K562 (cell line): ENCODE measurements at regions not wholly inside any gene's neighbourhood (a gene's known extent, or its start where the extent isn't known, plus 50 kb on each side); places are given as distances from the start of the nearest gene placed in this dataset.

ENCODE experiments used
- ATAC-seq: fragments of 200-7000 bp; cut with Tn5 transposase; 3 replicates; pipeline ENCODE4 v1.9.1; 2020; ENCODE audit warnings: moderate library complexity
- BruUV-seq: library from RNA; stranded (reverse); fragments of 400-500 nt; replicated peaks from 2 replicates; lab custom pipeline; 2021; lab: Mats Ljungman, UMichigan
- CTCF ChIA-PET: fragments of 300-600 bp; formaldehyde crosslinking; extraction: SDS; loops from one replicate; lab custom pipeline; 2021; ENCODE audit warnings: low intra/inter-chr PET ratio; lab: Yijun Ruan, JAX
- POLR2A ChIA-PET: fragments of 300-600, 350-650 bp; sonication (Branson Sonifier 250); formaldehyde crosslinking; extraction: SDS; loops from one replicate; lab custom pipeline; 2021; ENCODE audit warnings: antibody characterized with exemption, inconsistent platforms; lab: Yijun Ruan, JAX
- DNase-seq, 4 experiments: peaks; one replicate each; pipeline versions ENCODE4 v3.0.0 to v3.0.0-alpha.2; 2011 to 2018; ENCODE audit warnings: low spot score in 3 of 4, mixed read lengths in 3 of 4; ENCODE audit errors: extremely low read depth in 1 of 4
- FAIRE-seq: peaks from 2 replicates; lab custom pipeline; 2011; peaks lifted over from hg19 to GRCh38; lab: Jason Lieb, UNC
- H2AFZ ChIP-seq: 2 replicates; pipeline ENCODE4 v1.6.0; 2011; ENCODE audit warnings: low read depth, low read length, control low read depth, inconsistent platforms
- H3K27ac ChIP-seq: fragments of 200-600 bp; 3 replicates; pipeline ENCODE4 v1.8.0; 2011; ENCODE audit warnings: low read depth, mild to moderate bottlenecking, control low read depth, inconsistent platforms, low read length, moderate library complexity, mixed read lengths; ENCODE audit errors: extremely low read depth
- H3K27me3 ChIP-seq, 2 experiments: fragments of 300-600 bp in 1 of 2; 2 replicates in 1 of 2; 3 replicates in 1 of 2; pipeline versions ENCODE4 v1.6.0 to v1.8.0; 2011; ENCODE audit warnings: inconsistent platforms in 2 of 2, low read length in 2 of 2, mild to moderate bottlenecking in 1 of 2, mixed read lengths in 1 of 2, moderate library complexity in 1 of 2; ENCODE audit not compliant: control insufficient read depth in 2 of 2, insufficient read depth in 2 of 2
- H3K36me3 ChIP-seq: fragments of 300-600 bp; 3 replicates; pipeline ENCODE4 v1.8.0; 2011; ENCODE audit warnings: mild to moderate bottlenecking, low read length, inconsistent platforms; ENCODE audit not compliant: control insufficient read depth, insufficient read depth
- H3K4me1 ChIP-seq, 2 experiments: fragments of 200-600 bp in 1 of 2; replicated peaks in 1 of 2; 2 replicates in 1 of 2; 3 replicates in 1 of 2; pipeline versions ENCODE4 v1.5.1 to v1.8.0; 2011; ENCODE audit warnings: inconsistent platforms in 2 of 2, low read length in 2 of 2, mild to moderate bottlenecking in 1 of 2, mixed read lengths in 1 of 2, moderate library complexity in 1 of 2; ENCODE audit not compliant: control insufficient read depth in 2 of 2, insufficient read depth in 2 of 2
- H3K4me2 ChIP-seq: 2 replicates; pipeline ENCODE4 v1.6.1; 2011; ENCODE audit warnings: low read length, control low read depth, inconsistent platforms, mixed read lengths; ENCODE audit not compliant: insufficient read depth
- H3K4me3 ChIP-seq: fragments of 200-600 bp; sonication (generic), shearing (Covaris generic); 2 replicates; pipeline ENCODE4 v1.5.1; 2016; ENCODE audit warnings: control low read depth, inconsistent platforms
- H3K79me2 ChIP-seq: fragments of 200-600 bp; 3 replicates; pipeline ENCODE4 v1.8.0; 2011; ENCODE audit warnings: low read length, inconsistent platforms; ENCODE audit not compliant: control insufficient read depth, insufficient read depth
- H3K9ac ChIP-seq, 2 experiments: 2 replicates each; pipeline versions ENCODE4 v1.6.0 to v1.6.1; 2011; ENCODE audit warnings: low read depth in 2 of 2, low read length in 2 of 2, control low read depth in 1 of 2, inconsistent platforms in 1 of 2, mild to moderate bottlenecking in 1 of 2, mixed read lengths in 1 of 2; ENCODE audit not compliant: insufficient read depth in 1 of 2
- H3K9me1 ChIP-seq: one replicate; pipeline ENCODE4 v1.6.0; 2011; ENCODE audit warnings: inconsistent platforms, mild to moderate bottlenecking, low read length, moderate library complexity; ENCODE audit not compliant: control insufficient read depth, insufficient read depth
- H3K9me3 ChIP-seq: replicated peaks from 2 replicates; pipeline ENCODE4 v1.5.1; 2011; ENCODE audit warnings: low read depth, low read length, inconsistent platforms; ENCODE audit not compliant: control insufficient read depth, insufficient read depth
- H4K20me1 ChIP-seq: replicated peaks from 2 replicates; pipeline ENCODE4 v1.6.1; 2011; ENCODE audit warnings: low read length, inconsistent platforms, mixed read lengths; ENCODE audit not compliant: control insufficient read depth, insufficient read depth
- EP400 ChIP-seq: fragments of 450-650 bp; IDR thresholded peaks from 2 replicates; pipeline ENCODE4 v1.6.1; 2017; ENCODE audit warnings: antibody characterized with exemption, mild to moderate bottlenecking, moderate library complexity
- FOSL1 ChIP-seq: fragments of 200-800 bp; sonication (Bioruptor generic); conservative IDR thresholded peaks from 2 replicates; pipeline ENCODE4 v1.6.1; 2016; ENCODE audit warnings: missing genetic modification characterization, missing compliant biosample characterization
- GTF2A2 ChIP-seq: IDR thresholded peaks from 2 replicates; pipeline ENCODE4 v1.6.1; 2016; ENCODE audit warnings: mild to moderate bottlenecking, missing genetic modification characterization, missing compliant biosample characterization
- HDAC3 ChIP-seq: fragments of 450-650 bp; IDR thresholded peaks from 2 replicates; pipeline ENCODE4 v1.6.1; 2018; ENCODE audit warnings: borderline replicate concordance, mild to moderate bottlenecking, moderate library complexity; ENCODE audit not compliant: partially characterized antibody
- HNRNPK ChIP-seq: fragments of 200-400 bp; formaldehyde crosslinking; IDR thresholded peaks from one replicate; pipeline ENCODE4 v1.6.1; 2018; ENCODE audit warnings: mild to moderate bottlenecking, low read depth, low read length; ENCODE audit not compliant: poor library complexity, severe bottlenecking
- IRF2 ChIP-seq: sonication (generic); formaldehyde crosslinking; IDR thresholded peaks from 2 replicates; pipeline ENCODE4 v1.8.1; 2022; ENCODE audit warnings: mild to moderate bottlenecking, missing genetic modification reagents
- LCOR ChIP-seq: sonication (generic); formaldehyde crosslinking; IDR thresholded peaks from 2 replicates; pipeline ENCODE4 v1.8.0; 2022; ENCODE audit warnings: mild to moderate bottlenecking, missing genetic modification reagents
- MEIS2 ChIP-seq: fragments of 450-650 bp; IDR thresholded peaks from 2 replicates; pipeline ENCODE4 v1.6.1; 2014; ENCODE audit warnings: mild to moderate bottlenecking; ENCODE audit not compliant: partially characterized antibody
- NFATC3 ChIP-seq: fragments of 450-650 bp; IDR thresholded peaks from 2 replicates; pipeline ENCODE4 v1.6.1; 2017; ENCODE audit warnings: mild to moderate bottlenecking
- NR4A1 ChIP-seq, 2 experiments: fragments of 250-450 bp in 1 of 2; fragments of 450-650 bp in 1 of 2; sonication (Bioruptor Pico) in 1 of 2; IDR thresholded peaks; 2 replicates each; pipeline versions ENCODE4 v1.4.0 to v1.6.1; 2016 to 2020; ENCODE audit warnings: mild to moderate bottlenecking in 2 of 2, missing compliant biosample characterization in 1 of 2, missing genetic modification characterization in 1 of 2, moderate library complexity in 1 of 2
- PCBP2 ChIP-seq: fragments of 200-400 bp; formaldehyde crosslinking; IDR thresholded peaks from 2 replicates; pipeline ENCODE4 v1.6.1; 2018; ENCODE audit warnings: low read length, low read depth, mild to moderate bottlenecking, moderate library complexity; ENCODE audit not compliant: poor library complexity, severe bottlenecking
- RBBP5 ChIP-seq: fragments of 200-600 bp; sonication (generic); IDR thresholded peaks from 2 replicates; pipeline ENCODE4 v1.6.1; 2012; ENCODE audit warnings: borderline replicate concordance, mild to moderate bottlenecking, low read length, control low read depth, inconsistent platforms; ENCODE audit not compliant: insufficient read depth, poor library complexity, severe bottlenecking
- RBM39 ChIP-seq: fragments of 200-400 bp; formaldehyde crosslinking; optimal IDR thresholded peaks from 2 replicates; pipeline ENCODE3; 2018; ENCODE audit warnings: low read depth, low read length
- SMAD3 ChIP-seq: fragments of 450-650 bp; formaldehyde crosslinking; conservative IDR thresholded peaks from 2 replicates; pipeline ENCODE4 v1.4.0; 2020; ENCODE audit warnings: mild to moderate bottlenecking
- SRF ChIP-seq, 2 experiments: fragments of 250-450, 450-650 bp in 1 of 2; sonication (Bioruptor Pico) in 1 of 2; sonication (generic) in 1 of 2; formaldehyde crosslinking; IDR thresholded peaks; 2 replicates each; pipeline versions ENCODE4 v1.5.0 to v1.5.1; 2020 to 2022; ENCODE audit warnings: mild to moderate bottlenecking in 1 of 2, missing genetic modification reagents in 1 of 2
- ZNF24 ChIP-seq: fragments of 450-650 bp; IDR thresholded peaks from 2 replicates; pipeline ENCODE4 v1.6.1; 2016
- WGBS: fragments of 100-300 bp; shearing (Covaris generic); methylation state at CpG from one replicate; pipeline ENCODE4 v1.1.6; 2016; ENCODE audit warnings: low coverage, mixed read lengths; ENCODE audit not compliant: insufficient coverage; ENCODE audit errors: missing lambda C conversion rate; 5-methylcytosine and 5-hydroxymethylcytosine counted together
- in situ Hi-C: fragments of 300-500 bp; cut with MboI; formaldehyde crosslinking; loops from 4 replicates; pipeline ENCODE4 v1.15.0; 2018; ENCODE audit warnings: inconsistent platforms, mixed read lengths
- intact Hi-C: fragments of 100-400 bp; cut with micrococcal nuclease; formaldehyde crosslinking; loops from 2 replicates; pipeline ENCODE4 v1.14.2; 2022
- TF ChIP-seq, protein P1 (sequence below): sonication (generic); formaldehyde crosslinking; IDR thresholded peaks from 2 replicates; pipeline ENCODE4 v1.8.1; 2023; ENCODE audit warnings: mild to moderate bottlenecking, missing genetic modification reagents
- TF ChIP-seq, protein P2 (sequence below): fragments of 250-450 bp; sonication (Bioruptor Pico); IDR thresholded peaks from 2 replicates; pipeline ENCODE4 v1.8.0; 2021; ENCODE audit warnings: mild to moderate bottlenecking, moderate library complexity
- TF ChIP-seq, protein P3 (sequence below): sonication (generic); formaldehyde crosslinking; IDR thresholded peaks from 2 replicates; pipeline ENCODE4 v1.8.0; 2023; ENCODE audit warnings: mild to moderate bottlenecking, missing genetic modification reagents

DNA sequence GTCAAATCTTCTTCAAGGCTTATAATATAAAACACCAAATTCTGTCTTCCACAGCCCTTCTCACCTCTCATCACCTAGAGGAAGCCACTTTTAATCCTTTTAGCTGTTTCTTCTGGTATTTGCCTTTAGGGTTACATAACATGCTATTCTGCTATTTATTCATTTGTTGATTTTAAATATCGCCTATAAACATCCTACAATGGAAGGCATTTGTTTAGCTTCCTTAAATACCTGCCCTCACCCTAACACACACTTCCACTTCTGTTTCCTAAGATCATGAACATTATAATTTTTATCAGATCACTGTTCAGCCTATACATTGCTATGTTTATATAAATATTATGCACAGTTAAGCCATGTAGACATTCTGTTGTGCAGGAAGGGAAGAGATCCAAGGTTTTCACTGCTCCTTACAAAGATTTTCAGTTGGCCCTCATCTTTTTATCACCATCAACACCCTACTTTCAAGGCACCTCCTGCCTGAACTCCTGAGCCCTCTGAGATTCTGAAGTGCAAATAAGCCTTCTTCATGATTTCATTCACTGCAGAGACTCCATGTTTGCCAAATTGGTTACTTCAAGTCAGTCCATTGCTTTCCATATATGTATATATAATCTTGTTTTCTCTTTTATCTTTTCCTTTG lies 356.9 kb upstream of the ACTBL2 start:
- no peak overlapping the region for H3K9ac ChIP-seq
- H3K79me2 ChIP-seq: no peaks in the 10 kb centered on the region
- no peak for ATAC-seq
- no peaks in the 10 kb centered on the region for H4K20me1 ChIP-seq
- H3K9me1 ChIP-seq: no peaks in the 10 kb centered on the region
- WGBS: 0% methylated on average over 1 of the region's 1 CpG
- intact Hi-C loops (no loop called here), in situ Hi-C loops (no loop called here)
- H3K27ac ChIP-seq: no peak overlapping the region
- H3K27me3 ChIP-seq: peaks cover 0 to 4% of the 10 kb centered on the region in 2 experiments; a peak in 2 of 5 replicates
- H3K9me3 ChIP-seq: no peaks in the 10 kb centered on the region
- POLR2A ChIA-PET: no interaction called here
- no peak overlapping the region for H3K4me3 ChIP-seq
- no peak overlapping the region for H3K4me2 ChIP-seq
- H2AFZ ChIP-seq: no peak overlapping the region
- H3K36me3 ChIP-seq: no peaks in the 10 kb centered on the region
- CTCF ChIA-PET: no interaction called here
- no peak for DNase-seq
- no peak for FAIRE-seq
- H3K4me1 ChIP-seq: no peaks in the 10 kb centered on the region
- BruUV-seq: no TSS peak
- TF ChIP-seq HDAC3 (no peak), LCOR (CRISPR knock-in tag) (no peak), ZNF24 (no peak), SRF (CRISPR knock-in tag; IDR thresholded peaks at IDR 0.05) (no peak), IRF2 (CRISPR knock-in tag) (no peak), HNRNPK (no peak), NFATC3 (no peak), PCBP2 (no peak), MEIS2 (no peak), GTF2A2 (tag) (no peak), RBM39 (no peak), RBBP5 (no peak), NR4A1 (CRISPR knock-in tag; IDR thresholded peaks at IDR 0.05) (no peak), NR4A1 (tag; IDR thresholded peaks at IDR 0.05) (no peak), SMAD3 (no peak), FOSL1 (tag) (no peak), EP400 (no peak)
- TF ChIP-seq, protein P1, sequence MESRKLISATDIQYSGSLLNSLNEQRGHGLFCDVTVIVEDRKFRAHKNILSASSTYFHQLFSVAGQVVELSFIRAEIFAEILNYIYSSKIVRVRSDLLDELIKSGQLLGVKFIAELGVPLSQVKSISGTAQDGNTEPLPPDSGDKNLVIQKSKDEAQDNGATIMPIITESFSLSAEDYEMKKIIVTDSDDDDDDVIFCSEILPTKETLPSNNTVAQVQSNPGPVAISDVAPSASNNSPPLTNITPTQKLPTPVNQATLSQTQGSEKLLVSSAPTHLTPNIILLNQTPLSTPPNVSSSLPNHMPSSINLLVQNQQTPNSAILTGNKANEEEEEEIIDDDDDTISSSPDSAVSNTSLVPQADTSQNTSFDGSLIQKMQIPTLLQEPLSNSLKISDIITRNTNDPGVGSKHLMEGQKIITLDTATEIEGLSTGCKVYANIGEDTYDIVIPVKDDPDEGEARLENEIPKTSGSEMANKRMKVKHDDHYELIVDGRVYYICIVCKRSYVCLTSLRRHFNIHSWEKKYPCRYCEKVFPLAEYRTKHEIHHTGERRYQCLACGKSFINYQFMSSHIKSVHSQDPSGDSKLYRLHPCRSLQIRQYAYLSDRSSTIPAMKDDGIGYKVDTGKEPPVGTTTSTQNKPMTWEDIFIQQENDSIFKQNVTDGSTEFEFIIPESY (CRISPR knock-in tag): no peak
- TF ChIP-seq, protein P2, sequence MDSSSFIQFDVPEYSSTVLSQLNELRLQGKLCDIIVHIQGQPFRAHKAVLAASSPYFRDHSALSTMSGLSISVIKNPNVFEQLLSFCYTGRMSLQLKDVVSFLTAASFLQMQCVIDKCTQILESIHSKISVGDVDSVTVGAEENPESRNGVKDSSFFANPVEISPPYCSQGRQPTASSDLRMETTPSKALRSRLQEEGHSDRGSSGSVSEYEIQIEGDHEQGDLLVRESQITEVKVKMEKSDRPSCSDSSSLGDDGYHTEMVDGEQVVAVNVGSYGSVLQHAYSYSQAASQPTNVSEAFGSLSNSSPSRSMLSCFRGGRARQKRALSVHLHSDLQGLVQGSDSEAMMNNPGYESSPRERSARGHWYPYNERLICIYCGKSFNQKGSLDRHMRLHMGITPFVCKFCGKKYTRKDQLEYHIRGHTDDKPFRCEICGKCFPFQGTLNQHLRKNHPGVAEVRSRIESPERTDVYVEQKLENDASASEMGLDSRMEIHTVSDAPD (CRISPR knock-in tag): no peak
- TF ChIP-seq, protein P3, sequence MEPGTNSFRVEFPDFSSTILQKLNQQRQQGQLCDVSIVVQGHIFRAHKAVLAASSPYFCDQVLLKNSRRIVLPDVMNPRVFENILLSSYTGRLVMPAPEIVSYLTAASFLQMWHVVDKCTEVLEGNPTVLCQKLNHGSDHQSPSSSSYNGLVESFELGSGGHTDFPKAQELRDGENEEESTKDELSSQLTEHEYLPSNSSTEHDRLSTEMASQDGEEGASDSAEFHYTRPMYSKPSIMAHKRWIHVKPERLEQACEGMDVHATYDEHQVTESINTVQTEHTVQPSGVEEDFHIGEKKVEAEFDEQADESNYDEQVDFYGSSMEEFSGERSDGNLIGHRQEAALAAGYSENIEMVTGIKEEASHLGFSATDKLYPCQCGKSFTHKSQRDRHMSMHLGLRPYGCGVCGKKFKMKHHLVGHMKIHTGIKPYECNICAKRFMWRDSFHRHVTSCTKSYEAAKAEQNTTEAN: no peak
